GM06990 (cell line): ENCODE measurements at regions not wholly inside any gene's neighbourhood (a gene's known extent, or its start where the extent isn't known, plus 50 kb on each side); places are given as distances from the start of the nearest gene placed in this dataset.

Experiments
- DNase-seq: peaks from one replicate; pipeline ENCODE4 v3.0.0-alpha.2; 2011; ENCODE audit not compliant: insufficient read length; ENCODE audit errors: extremely low read depth
- H3K27me3 ChIP-seq: replicated peaks from 2 replicates; pipeline ENCODE4 v1.6.0; 2011; ENCODE audit warnings: low read length; ENCODE audit not compliant: control insufficient read depth, insufficient read depth
- H3K36me3 ChIP-seq: 2 replicates; pipeline ENCODE4 v1.5.1; 2011; ENCODE audit warnings: low read length; ENCODE audit not compliant: control insufficient read depth, insufficient read depth
- H3K4me3 ChIP-seq: replicated peaks from 2 replicates; pipeline ENCODE4 v1.5.1; 2011; ENCODE audit warnings: low read depth, mild to moderate bottlenecking, control low read depth, low read length
- TF ChIP-seq, protein P1 (sequence below): IDR thresholded peaks from 2 replicates; pipeline ENCODE4 v1.5.1; 2011; ENCODE audit warnings: low read length, control low read depth, mild to moderate bottlenecking, inconsistent platforms; ENCODE audit not compliant: insufficient read depth, poor library complexity, severe bottlenecking

DNA sequence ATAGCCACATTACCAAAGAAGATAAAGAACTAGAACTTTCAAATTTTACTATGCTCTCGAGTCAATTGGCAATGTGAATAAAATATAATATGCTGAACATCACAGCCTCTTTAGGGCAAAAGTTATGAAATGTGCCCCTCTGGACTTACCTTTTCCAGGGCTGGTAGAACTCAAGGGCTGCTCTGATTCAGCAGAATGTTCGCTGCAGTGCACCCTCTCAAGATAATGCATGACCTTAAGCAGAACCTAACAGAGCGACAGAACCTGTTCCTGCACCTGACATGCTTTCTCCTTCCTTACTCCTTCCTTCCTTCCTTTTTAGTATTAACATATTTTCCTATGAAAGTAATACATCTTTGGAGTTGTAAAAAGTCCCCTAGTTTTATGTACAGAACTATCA is 65.4 kb upstream of the STXBP5 start:
- no peak for DNase-seq
- Histone ChIP-seq H3K27me3 (no peaks in the 10 kb centered on the region), H3K36me3 (no peaks in the 10 kb centered on the region), H3K4me3 (no peak overlapping the region)
- TF ChIP-seq, protein P1, sequence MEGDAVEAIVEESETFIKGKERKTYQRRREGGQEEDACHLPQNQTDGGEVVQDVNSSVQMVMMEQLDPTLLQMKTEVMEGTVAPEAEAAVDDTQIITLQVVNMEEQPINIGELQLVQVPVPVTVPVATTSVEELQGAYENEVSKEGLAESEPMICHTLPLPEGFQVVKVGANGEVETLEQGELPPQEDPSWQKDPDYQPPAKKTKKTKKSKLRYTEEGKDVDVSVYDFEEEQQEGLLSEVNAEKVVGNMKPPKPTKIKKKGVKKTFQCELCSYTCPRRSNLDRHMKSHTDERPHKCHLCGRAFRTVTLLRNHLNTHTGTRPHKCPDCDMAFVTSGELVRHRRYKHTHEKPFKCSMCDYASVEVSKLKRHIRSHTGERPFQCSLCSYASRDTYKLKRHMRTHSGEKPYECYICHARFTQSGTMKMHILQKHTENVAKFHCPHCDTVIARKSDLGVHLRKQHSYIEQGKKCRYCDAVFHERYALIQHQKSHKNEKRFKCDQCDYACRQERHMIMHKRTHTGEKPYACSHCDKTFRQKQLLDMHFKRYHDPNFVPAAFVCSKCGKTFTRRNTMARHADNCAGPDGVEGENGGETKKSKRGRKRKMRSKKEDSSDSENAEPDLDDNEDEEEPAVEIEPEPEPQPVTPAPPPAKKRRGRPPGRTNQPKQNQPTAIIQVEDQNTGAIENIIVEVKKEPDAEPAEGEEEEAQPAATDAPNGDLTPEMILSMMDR, result no peak

DNA sequence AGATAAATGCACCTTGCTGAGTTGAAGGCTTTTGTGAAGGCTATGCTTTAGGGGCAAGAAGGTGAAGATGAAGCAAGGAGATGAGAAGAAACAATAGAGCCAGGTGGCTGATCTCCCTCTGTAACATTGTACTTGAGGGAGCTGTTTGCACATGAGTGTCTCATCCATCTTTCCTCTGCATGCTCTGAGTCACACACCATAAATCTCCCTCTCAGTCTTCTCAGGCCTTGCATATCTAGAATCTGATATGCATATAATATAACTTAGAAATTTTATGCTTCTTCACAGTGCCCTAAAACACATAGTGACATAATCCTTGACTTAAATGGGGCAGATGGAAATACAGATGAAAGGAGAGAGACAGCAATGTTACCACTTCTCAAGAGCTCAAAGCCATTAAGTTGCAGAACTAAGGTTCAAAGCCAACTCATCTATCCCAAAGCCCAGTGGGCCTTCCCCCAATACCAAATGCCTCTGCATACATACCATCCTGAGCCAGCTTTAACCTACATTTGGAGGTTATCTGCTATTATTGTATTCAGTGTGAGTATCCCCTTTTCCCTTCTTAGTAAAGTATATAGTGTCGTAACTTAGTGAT is 62.4 kb upstream of the STXBP5 start:
- no peak for DNase-seq
- Histone ChIP-seq H3K4me3 (no peak overlapping the region), H3K27me3 (no peaks in the 10 kb centered on the region), H3K36me3 (no peaks in the 10 kb centered on the region)
- TF ChIP-seq, protein P1, result no peak

DNA sequence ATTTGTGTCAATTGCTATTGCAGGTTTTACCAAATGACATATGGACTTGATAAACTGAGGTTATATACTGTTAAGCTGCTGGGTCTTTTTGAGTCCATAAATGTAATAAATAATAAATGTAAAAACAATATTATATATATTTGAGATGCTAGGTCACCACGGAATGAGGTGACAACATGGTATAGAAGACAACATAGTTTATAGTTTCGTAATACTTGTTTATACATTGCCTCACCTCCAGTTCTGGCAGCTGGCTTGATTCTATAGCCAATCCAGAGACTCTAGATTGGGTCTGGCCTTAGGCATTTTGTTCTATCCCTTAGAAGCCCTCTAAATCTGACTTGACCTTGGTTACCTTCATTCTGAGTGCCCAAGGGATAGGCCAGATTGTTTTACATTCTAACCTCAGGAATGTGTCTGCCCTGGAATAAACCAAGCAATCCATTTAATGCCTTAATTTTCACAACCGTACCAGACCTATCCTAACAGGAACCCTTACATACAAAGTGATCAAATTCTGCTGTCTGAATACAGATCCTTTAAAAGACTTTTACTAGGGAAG is 61.5 kb upstream of the STXBP5 start:
- Histone ChIP-seq H3K4me3 (no peak overlapping the region), H3K27me3 (no peaks in the 10 kb centered on the region), H3K36me3 (no peaks in the 10 kb centered on the region)
- TF ChIP-seq, protein P1, result no peak
- DNase-seq, result no peak

DNA sequence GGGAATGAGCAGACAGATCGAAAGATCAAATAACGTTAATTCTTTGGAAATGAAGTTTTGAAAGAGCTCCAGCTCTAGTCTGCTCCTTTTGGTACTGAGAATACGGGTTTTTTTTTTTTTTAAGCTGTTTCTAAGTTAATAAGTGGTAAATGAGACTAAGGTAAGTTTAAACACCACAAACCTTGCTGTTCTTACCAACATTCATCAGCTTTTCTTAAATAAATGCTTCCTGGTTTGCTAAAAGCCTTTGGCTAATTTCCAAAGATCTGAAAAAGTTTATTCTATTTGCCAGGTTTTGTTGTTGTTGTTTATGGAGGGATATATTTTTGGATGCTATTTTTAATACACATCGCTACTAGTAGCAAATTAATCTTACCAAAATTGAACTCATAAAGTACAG is 55.1 kb upstream of the STXBP5 start:
- no peaks in the 10 kb centered on the region for H3K27me3 ChIP-seq
- DNase-seq, result no peak
- TF ChIP-seq, protein P1, result no peak

DNA sequence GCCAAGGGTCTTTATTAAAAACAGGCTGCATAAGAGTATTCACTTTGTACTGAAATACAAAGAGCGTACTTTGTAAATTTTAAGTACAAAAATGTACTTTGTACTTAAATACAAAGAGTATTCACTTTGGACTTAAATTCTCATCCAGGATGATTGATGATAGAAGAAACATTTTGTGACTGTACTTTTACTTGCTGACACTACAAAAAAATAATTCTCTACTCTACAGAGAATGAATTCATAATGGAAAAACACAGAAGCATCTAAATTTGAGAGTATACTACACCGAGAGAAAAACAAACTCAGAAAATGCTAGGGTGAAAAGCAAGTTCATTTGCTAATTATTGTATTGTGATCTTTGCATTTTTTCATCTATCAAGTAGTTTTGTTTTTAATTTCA is 54.4 kb upstream of the STXBP5 start:
- no peak overlapping the region for H3K4me3 ChIP-seq
- no peak for DNase-seq
- TF ChIP-seq, protein P1, result no peak
- H3K36me3 ChIP-seq, result no peaks in the 10 kb centered on the region
- no peaks in the 10 kb centered on the region for H3K27me3 ChIP-seq

More for the DNA sequence above, 55.1 kb upstream of the STXBP5 start:
- Histone ChIP-seq H3K4me3 (no peak overlapping the region), H3K36me3 (no peaks in the 10 kb centered on the region)
